HepG2 (cell line): ENCODE measurements at regions not wholly inside any gene's neighbourhood (a gene's known extent, or its start where the extent isn't known, plus 50 kb on each side); places are given as distances from the start of the nearest gene placed in this dataset.

ENCODE experiments used
- CTCF ChIP-seq: sonication (generic); formaldehyde crosslinking; IDR thresholded peaks from 2 replicates; pipeline ENCODE4 v1.5.0; 2020; ENCODE audit warnings: mild to moderate bottlenecking, missing genetic modification reagents, moderate library complexity
- GABPB1 ChIP-seq: IDR thresholded peaks from 2 replicates; pipeline ENCODE4 v1.6.1; 2016; ENCODE audit warnings: mild to moderate bottlenecking, missing genetic modification reagents, moderate library complexity, missing compliant biosample characterization
- GTF3A ChIP-seq: sonication (generic); formaldehyde crosslinking; conservative IDR thresholded peaks from 2 replicates; pipeline ENCODE4 v1.4.0; 2020; ENCODE audit warnings: mild to moderate bottlenecking, missing genetic modification reagents
- KDM3A ChIP-seq: IDR thresholded peaks from 2 replicates; pipeline ENCODE4 v1.6.1; 2018; ENCODE audit warnings: low read depth, missing compliant biosample characterization
- PHF21A ChIP-seq: sonication (generic); formaldehyde crosslinking; IDR thresholded peaks from 2 replicates; pipeline ENCODE4 v1.5.0; 2020; ENCODE audit warnings: mild to moderate bottlenecking, missing genetic modification reagents
- POLR2A ChIP-seq, 2 experiments: IDR thresholded peaks; 2 replicates each; pipeline ENCODE4 v1.6.1; 2011; ENCODE audit warnings: low read depth in 2 of 2, low read length in 2 of 2, mild to moderate bottlenecking in 1 of 2, moderate library complexity in 1 of 2; ENCODE audit not compliant: insufficient read depth in 1 of 2
- ZNF292 ChIP-seq: sonication (generic); formaldehyde crosslinking; IDR thresholded peaks from 2 replicates; pipeline ENCODE4 v1.8.1; 2022; ENCODE audit warnings: mild to moderate bottlenecking, low read depth, missing genetic modification reagents, borderline replicate concordance
- ZNF644 ChIP-seq: IDR thresholded peaks from 2 replicates; pipeline ENCODE4 v1.6.1; 2016; ENCODE audit warnings: low read depth
- TF ChIP-seq, protein P1 (sequence below): sonication (generic); formaldehyde crosslinking; IDR thresholded peaks from 2 replicates; pipeline ENCODE4 v1.9.0; 2021; ENCODE audit warnings: missing genetic modification reagents, borderline replicate concordance
- TF ChIP-seq, protein P2 (sequence below): fragments of 450-650 bp; IDR thresholded peaks from 2 replicates; pipeline ENCODE4 v1.6.1; 2017
- TF ChIP-seq, protein P3 (sequence below), 2 experiments: sonication (generic) in 1 of 2; formaldehyde crosslinking in 1 of 2; IDR thresholded peaks; 2 replicates each; pipeline versions ENCODE4 v1.5.1 to v1.6.1; 2011 to 2020; ENCODE audit warnings: borderline replicate concordance in 1 of 2, low read depth in 1 of 2, low read length in 1 of 2, mild to moderate bottlenecking in 1 of 2, missing genetic modification reagents in 1 of 2, moderate library complexity in 1 of 2

GRCh38 chr4:123619895-123620294 is 223.3 kb downstream of the SPRY1 start:
- TF ChIP-seq KDM3A (CRISPR knock-in tag) (no peak), GABPB1 (CRISPR knock-in tag) (no peak), CTCF (no peak), PHF21A (CRISPR knock-in tag) (no peak), ZNF292 (no peak), GTF3A (CRISPR knock-in tag) (no peak), POLR2A (IDR thresholded peaks at IDR 0.05; ENCODE audit: insufficient read depth in 1 of 2, low read depth in 2 of 2, low read length in 2 of 2) (no peak), ZNF644 (peak; percentile 74; the same call in 1 of the 2 replicates)
- TF ChIP-seq, protein P1, sequence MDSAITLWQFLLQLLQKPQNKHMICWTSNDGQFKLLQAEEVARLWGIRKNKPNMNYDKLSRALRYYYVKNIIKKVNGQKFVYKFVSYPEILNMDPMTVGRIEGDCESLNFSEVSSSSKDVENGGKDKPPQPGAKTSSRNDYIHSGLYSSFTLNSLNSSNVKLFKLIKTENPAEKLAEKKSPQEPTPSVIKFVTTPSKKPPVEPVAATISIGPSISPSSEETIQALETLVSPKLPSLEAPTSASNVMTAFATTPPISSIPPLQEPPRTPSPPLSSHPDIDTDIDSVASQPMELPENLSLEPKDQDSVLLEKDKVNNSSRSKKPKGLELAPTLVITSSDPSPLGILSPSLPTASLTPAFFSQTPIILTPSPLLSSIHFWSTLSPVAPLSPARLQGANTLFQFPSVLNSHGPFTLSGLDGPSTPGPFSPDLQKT (CRISPR knock-in tag): no peak
- TF ChIP-seq, protein P2, sequence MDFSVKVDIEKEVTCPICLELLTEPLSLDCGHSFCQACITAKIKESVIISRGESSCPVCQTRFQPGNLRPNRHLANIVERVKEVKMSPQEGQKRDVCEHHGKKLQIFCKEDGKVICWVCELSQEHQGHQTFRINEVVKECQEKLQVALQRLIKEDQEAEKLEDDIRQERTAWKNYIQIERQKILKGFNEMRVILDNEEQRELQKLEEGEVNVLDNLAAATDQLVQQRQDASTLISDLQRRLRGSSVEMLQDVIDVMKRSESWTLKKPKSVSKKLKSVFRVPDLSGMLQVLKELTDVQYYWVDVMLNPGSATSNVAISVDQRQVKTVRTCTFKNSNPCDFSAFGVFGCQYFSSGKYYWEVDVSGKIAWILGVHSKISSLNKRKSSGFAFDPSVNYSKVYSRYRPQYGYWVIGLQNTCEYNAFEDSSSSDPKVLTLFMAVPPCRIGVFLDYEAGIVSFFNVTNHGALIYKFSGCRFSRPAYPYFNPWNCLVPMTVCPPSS: no peak
- TF ChIP-seq, protein P3, sequence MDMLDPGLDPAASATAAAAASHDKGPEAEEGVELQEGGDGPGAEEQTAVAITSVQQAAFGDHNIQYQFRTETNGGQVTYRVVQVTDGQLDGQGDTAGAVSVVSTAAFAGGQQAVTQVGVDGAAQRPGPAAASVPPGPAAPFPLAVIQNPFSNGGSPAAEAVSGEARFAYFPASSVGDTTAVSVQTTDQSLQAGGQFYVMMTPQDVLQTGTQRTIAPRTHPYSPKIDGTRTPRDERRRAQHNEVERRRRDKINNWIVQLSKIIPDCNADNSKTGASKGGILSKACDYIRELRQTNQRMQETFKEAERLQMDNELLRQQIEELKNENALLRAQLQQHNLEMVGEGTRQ (IDR thresholded peaks at IDR 0.05; ENCODE audit: low read depth, low read length): no peak
- TF ChIP-seq, protein P3 (CRISPR knock-in tag; IDR thresholded peaks at IDR 0.05; ENCODE audit: borderline replicate concordance): no peak
